NCI-H82 (cell line): ENCODE measurements at regions not wholly inside any gene's neighbourhood (a gene's known extent, or its start where the extent isn't known, plus 50 kb on each side); places are given as distances from the start of the nearest gene placed in this dataset.
"Not testable (repeated sequence)": the region's sequence is repeated elsewhere in the genome, so short reads cannot be mapped to it uniquely, and the experiment has no call there.

ENCODE experiments used
- DNase-seq: peaks from one replicate; lab custom pipeline; 2025; lab: John Stamatoyannopoulos, UW

DNA sequence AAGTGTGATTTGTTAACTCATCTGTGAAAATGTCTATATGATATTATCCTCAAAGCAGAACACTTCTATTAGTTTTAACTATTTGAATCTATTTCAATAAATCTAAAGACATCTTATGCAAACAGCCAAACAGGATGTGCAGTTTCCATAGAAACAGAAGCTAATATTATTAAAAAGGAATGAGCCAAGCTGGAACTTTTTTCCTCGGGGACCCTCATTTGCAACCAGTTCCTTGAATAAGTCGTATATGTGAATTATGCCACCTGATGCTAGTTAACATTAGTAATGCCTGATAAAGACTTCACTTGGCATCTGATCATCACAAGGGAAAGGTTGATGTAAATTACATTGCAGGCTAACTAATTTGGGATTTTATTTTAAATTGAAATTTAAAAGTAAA lies 216.9 kb upstream of the SMLR1 start:
- no peak for DNase-seq

DNA sequence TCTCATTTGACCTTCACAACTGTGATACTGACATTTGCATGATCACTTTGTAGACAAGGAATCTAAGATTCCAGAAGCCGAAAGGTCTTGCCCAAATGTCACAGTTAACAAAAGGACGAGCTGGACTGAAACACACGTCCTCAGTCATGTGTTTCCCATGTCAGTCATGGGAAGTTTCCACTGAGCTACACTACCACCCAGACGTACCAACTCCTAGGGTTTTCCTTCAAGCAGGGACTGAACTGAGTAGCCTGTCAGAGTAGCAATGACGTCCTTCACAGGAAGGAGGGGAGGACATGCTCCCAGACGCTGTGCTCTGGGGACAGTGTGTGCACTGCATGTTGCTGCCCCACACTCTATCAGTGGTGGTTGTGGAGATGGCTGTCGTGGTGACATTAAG lies 215.8 kb upstream of the SMLR1 start:
- DNase-seq, result no peak

DNA sequence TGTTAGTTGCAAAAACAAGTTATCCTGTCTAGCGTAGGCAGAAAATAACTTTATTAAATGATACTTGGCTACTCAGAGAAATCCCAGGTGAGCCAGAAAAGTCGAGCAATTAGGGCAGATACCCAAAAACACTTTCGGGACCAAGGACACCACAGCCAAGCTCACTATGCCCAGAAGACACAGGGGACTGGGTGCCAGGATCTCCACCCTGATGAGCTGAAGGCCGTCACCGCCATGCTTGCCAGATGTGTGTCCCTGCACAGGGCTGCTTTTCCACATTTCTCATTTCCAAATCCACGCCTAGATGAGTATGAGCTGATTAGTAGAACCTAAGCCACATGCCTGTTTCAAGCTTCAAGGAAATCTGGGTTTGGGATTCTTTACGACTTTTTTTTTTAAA lies 214.0 kb upstream of the SMLR1 start:
- DNase-seq, result no peak

DNA sequence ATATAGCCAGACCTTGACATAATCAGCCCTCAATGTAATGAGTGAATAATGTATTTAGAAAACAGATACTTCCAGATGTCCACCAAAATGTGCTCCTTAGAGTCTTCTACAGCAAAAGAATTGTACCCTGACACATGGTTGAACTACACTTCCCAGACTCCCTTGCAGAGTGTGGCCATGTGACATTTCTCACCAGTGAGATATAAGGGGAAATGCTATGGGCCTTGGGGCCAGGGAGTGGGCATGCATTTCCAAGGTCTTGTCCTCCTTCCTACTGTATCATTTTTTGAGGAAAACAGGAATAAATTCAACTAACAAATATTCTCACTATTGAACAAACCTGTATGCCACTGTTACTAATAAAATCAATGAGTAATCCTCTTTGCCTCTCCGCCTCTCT lies 211.4 kb upstream of the SMLR1 start:
- peak; percentile 36 for DNase-seq

DNA sequence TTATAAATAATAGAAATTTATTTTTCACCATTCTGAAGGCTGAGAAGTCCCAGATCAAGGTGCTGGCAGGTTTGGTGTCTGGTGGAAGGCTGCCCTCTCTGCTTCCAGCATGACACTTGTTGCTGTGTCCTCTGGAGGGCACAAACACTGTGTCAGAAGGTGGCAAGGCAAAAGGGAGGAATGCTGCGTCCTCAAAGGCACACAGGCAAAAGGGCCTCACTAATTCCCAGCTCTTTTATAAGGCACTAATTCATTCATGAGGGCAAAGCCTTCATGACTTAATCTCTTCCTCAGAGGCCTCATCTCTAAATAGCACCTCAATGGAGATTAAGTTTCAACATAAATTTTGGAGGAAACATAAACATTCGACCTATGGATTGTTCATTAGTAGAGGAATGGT lies 209.5 kb upstream of the SMLR1 start:
- peak; percentile 54 for DNase-seq

DNA sequence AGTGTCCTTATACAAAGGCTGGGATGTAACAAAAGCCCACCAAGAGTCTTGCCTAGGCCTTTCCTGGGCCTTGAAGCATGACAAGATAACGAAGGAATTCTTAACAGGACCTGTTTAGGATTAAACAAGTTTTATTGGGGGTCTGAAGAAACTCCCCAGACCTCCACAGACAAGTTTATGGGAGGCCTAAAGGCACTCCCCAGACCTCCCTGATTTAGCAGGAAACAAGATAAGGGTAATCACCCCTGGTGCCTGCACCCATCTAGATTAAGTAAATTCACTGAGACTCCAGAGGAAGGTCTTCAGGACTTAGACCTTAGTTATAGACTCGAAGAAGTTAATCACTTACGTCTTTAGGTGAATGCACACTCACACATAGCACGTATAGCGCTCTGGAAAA lies 208.4 kb upstream of the SMLR1 start:
- DNase-seq, result not testable (repeated sequence)

DNA sequence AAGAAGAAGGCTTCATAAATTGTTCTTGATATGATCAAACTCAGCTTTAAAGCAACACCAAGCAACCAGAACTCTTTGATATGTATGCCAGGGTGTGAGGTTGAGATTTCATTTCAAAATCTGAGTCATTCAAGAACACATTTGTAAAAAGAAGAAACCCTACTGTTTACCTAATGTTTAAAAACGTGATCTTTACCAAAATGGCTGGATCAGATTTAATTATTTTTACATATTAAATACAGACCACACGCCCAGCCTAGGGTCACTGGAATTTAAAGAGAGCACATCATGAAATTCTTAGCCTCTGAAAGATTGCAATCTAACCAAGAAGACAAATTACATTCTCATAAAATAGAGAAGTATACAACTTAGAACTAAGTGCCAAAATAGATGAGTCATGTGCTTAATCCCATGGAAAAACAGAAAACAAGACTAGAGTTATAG lies 206.8 kb upstream of the SMLR1 start:
- DNase-seq, result no peak

DNA sequence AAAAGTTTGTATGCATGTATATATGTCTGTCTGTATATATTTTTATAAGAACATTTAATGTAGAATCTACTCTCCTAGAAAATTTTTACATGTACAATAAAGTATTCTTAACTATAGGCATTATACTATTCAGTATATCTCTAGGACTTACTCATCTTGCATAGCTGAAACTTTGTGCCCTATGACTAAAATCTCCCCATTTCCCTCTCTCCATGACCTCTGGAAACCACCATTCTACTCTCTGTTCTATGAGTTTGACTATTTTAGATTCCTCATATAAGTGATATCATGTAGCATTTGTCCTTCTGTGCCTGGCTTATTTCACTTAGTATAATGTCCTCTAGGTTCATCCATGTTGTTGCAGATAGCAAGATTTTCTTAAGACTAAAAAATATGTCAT lies 205.1 kb upstream of the SMLR1 start:
- no peak for DNase-seq

DNA sequence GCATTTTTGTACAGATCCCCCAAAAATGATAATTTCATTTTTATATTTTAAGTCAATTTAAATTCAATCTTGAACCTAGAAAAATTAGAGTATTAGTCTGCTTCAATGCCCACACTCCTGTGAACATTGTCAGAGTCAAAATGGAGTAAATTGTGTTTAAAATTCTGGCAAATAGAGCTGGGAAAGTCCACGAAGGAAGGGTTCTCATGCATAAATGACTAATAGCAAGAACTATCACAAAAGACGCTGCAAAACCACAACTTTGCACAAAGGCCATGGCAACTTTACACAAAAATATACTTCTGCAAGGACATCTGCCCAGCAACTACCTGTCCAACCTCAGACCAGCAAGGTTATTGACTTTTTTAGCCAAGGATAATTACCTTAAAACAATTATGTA lies 203.2 kb upstream of the SMLR1 start:
- no peak for DNase-seq

DNA sequence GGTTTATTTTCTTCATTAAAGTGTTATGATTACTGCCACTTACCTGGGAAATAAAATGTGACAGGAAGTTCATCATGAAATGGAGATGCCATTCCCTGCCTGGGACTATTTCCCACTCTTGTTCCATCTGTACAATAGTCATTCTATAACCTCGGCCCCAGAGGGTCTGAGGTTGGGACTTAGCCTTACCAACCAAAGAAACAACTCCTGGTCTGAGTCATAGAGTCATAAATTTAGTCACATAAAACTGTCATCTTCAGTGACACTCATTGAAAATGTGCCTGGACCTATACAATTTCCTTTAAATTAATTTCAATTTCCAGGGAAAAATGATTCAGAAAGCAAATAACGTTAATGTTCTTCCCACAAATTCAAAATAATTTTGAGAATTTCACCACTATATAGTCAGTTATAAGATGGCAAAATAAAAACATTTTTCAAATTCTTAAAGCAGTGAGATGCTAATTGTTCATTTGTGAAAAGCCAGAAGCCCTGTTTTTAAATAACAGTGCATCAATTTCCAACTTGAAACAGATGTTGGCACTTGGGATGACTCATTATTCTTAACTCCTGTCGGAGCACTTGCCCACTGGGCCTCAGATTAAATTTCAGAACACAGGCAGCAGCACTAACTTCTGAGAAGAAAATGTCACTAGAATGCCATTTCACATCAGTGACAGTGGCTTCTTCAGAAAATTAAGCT lies 201.2 kb upstream of the SMLR1 start:
- DNase-seq, result no peak

DNA sequence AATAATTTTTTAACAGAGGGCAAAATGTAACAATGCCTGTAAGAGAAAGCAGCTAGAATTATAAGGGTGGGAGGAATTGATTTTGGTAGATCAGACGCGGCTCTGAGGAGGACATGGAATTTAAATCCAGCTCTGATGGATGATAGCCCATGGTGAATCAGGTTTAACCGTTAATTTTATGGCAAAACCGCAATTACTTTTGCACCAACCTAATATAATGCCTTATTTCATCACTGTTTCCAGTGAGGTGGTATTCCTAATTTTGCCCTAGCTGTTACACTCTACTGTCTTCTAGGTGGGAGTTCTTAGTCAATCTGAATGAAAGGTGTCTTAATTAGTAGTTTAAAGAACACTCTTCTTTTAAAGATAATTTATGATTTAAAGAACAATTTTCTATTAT lies 198.3 kb upstream of the SMLR1 start:
- no peak for DNase-seq

DNA sequence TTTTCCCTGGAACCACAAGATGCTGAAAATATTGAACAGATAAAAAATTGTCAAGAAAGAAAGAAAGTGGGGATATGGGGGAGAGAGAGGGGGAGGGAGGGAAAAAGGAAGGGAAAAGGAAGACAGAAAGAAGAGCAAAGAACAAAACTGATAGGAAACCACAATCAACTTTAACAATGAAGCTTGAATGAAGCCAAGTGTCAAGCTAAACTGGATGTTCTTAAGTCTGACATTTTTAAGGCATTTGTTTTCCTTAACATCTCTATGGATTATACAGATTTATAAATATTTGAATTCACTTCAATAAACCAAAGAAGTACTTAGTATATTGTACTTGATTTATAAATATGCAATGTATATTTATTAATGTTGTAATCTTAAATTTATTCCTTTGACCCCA lies 197.6 kb upstream of the SMLR1 start:
- no peak for DNase-seq

DNA sequence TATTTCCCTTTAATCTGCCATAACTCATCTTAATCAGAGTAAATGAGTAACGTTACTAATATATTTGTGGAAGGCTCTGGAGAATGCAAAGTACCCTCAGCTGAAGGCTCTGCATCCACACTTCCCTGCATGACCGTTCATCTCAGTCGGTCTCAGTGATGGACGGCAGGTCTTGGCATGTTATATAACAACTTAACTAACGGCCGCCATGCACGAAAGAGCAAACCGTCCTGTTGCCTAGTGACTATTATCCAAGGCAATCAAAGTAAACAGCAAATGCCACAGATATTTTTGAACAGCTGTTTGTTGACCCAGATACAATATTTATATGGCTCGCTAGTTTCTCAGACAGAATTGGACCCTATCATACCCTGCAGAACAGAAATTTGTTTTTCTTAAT lies 194.9 kb upstream of the SMLR1 start:
- no peak for DNase-seq

DNA sequence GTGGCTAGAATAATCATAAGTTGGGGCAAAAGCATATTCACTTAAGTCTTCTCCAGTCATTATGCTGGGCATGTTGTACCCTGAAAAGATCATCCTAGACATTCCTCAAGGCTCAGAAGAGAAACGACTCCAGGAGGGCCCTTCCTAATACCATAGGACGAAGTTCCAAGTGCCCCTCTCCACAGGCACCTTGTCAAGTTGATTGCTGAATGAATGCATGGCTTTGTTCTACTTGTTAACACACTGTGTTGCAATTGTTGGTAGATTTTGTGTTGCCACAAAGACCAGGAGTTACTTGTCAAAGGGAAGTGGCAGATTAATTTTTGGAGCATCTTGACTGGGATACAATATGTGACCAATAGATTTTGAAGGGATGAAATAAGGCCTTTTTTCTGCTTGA lies 194.3 kb upstream of the SMLR1 start:
- no peak for DNase-seq

DNA sequence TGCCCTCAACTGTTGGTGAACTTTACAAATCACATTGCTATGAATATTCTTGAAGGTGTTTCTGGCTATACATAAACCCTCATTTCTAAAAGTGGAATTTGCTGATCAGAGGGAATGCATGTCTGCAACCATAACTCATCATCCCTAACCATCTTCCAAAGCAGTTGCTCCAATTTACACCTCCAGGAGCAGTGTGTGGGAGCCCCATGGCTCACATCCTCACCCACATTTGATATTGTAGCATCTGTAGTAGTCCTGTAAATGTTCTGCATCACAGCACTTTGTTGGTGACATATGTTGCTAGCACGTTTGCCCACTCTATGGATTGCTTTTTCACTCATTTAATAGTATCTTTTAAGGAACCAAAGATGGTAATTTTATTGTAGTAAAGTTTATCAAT lies 183.8 kb upstream of the SMLR1 start:
- no peak for DNase-seq

DNA sequence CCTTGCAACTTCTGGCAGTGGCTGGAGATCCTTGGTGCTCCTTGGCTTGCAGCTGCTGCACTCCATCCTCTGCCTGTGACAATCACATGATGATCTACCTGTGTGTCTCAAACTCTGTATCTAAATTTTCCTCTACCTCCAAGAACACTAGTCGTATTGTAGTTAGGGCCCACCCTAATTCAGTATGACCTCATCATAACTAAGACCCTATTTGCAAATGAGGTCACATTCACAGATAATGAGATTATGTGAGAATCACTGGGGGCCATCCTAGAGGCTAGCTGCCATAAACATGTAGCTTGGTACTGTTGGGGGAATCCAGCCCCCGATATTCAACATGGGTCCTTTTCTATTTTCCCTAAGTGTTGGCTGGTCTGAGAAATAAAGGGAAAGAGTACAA lies 183.0 kb upstream of the SMLR1 start:
- no peak for DNase-seq

DNA sequence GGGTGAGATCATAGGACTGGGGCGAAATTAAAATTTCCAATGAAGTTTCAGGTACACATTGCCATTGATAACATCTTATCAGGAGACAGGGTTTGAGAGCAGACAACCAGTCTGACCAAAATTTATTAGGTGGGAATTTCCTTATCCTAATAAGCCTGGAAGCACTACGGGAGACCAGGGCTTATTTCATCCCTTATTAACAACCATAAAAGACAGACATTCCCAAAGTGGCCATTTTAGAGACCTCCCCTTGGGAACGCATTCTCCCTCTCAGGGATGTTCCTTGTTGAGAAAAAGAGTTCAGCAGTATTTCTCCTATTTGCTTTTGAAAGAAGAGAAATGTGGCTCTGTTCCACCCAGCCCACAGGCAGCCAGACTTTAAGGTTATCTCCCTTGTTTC lies 182.4 kb upstream of the SMLR1 start:
- not testable (repeated sequence) for DNase-seq

DNA sequence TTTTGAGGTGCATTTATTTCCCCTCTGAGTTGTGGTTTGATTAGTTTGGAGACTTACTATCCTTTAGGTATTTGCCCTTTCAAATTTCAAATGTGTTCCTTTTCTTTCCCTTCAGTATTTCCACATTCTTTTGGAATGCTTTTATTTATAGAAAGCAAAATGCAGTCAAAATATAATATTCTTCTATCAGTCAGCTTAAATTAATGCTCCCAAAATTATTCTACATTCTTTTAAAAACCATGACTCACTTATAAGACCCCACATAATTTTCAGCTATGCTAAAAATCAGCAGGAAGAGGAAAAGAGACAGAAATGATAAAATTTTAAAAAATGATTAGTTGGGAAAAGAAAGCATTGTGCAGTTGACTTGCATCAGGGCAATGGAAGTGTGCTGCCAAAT lies 180.0 kb upstream of the SMLR1 start:
- DNase-seq, result no peak

DNA sequence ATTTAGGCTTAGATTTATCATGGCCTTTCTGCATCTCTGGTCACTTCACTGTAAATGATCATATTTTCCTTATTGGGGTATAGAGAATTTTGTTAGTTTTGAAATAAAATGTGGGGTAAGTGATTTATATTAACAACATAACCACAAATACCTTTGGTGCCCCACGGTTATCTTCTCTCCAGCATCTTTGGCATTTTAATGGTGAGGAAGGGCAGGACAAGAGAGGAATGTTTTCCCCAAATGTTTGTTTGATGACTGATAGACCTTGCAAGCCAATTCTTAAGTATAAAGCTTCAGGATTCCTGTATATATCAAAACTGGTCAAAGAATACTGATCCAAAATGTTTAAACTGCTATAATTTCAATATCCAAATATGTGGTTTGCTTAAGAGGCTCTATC lies 171.6 kb upstream of the SMLR1 start:
- DNase-seq, result no peak

DNA sequence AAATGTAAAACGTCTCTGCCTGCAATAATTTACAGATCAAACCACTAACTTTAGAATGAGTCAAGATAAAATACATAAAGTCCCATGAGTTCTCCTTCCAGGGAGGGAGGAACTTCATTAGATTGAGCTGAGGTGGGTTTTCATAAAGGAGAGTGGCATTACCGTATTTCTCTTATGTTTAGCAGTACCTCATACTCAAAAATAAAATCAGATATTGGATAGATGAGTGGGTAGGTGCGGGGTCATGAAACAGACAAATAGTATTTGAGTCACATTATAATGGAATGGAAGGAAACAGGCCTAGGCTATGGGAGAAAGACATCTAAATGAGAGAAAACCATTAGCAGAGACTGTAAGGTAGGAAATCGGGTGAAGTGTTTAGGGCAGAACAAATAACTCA lies 166.1 kb upstream of the SMLR1 start:
- DNase-seq, result no peak

DNA sequence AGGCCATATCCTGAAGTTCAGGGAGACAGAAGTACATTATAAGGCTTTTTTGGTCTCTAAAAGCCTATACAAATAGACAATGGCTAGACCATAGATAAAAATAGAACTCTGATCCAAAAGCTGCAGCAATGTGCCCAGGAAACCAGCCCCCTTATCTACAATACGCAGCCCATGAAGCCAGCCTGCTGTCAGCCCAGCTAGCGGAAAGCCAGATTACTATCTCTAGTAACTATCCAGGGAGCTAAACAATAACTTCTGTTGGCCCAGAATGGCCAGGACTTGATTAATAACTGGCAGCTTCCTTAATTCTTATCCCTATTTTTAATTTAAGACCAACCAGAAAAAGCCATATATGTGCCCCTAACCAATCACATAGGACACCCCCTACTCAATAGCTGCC lies 160.4 kb upstream of the SMLR1 start:
- DNase-seq, result no peak

DNA sequence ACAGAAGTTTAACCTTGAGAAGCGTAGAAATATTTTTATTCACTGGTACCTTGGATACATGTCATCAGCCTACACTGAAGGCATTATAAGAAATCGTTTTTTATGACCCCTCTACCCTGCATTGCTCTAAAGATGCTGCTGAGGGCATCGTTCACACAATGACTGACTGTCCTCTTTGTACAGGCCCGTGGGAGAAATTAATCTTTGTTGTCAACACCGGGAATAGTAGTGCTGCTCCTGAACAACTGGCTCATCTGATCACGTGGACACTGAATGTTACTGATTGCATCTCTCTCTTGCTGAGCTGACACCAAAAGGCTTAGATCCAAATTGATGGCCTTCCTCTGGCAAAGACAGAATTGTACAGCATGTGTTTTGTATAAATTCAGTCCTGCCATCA lies 157.1 kb upstream of the SMLR1 start:
- peak; percentile 94 for DNase-seq

DNA sequence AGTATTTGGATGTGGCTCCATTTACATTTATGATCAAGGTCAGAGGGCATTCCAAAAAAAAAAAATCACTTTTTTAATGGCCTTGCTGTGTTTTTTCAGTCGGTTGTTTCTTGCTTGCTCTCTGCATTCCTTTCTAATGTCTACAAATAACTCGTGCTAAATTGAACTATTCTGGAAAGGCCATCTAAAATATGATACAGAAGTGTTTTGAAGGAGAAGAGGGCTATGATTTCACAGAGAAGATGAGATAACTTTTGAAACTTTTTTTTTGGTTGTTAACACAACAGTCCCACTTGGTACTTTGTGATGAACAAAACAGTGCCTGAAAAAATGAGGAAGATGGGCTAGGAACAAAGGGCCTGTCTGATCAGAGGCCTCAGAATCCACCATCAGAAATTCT lies 156.1 kb upstream of the SMLR1 start:
- no peak for DNase-seq

DNA sequence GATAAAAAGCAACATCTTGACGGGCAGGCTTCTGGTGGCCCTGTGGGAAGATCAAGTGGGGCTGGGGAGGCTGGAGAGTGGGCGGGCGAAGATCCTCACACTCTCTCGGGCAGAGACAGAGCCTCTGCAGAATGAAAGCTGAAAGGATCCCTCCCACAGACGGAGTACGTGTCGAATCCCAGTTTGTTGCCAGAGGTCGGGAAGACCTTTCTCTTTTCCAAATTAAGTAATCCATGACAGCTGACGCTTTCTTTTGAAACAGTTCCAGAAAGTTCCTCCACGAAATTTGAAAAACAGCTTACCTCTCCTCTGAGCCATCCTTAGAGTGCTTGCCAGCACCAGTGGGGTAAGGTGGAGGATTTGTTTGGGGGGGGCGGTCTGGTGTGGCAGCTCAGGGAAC lies 155.6 kb upstream of the SMLR1 start:
- no peak for DNase-seq

DNA sequence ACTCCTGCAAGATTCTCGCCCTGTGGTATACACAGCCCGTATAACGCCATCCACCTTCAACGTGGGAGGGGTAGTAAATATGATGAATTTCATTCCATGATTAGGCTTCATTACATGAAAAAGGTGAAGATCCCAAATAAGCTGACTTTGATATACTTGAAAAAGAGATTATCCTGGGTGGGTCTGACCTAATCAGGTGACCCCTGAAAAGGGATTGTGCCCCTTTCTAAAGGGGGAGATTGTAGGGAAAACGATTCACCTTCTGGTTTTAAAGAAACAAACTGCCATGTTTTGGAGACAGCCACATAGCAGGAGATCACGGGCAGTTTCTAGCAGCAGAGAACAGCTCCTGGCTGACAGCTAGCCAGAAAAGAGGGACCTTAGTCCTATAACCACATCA lies 155.1 kb upstream of the SMLR1 start:
- no peak for DNase-seq
